UCSD-AML1 (cell line): ENCODE measurements at regions not wholly inside any gene's neighbourhood (a gene's known extent, or its start where the extent isn't known, plus 50 kb on each side); places are given as distances from the start of the nearest gene placed in this dataset.

Experiments used
- DNase-seq: peaks from one replicate; lab custom pipeline; 2025; ENCODE audit not compliant: unreplicated experiment; lab: John Stamatoyannopoulos, UW

- DNase-seq = no peak
These were observed 173.9 kb upstream of the B3GAT1 start for GRCh38 chr11:134585666-134586610.

GRCh38 chr11:134584706-134585445 is 172.8 kb upstream of the B3GAT1 start:
- peak; percentile 43 for DNase-seq

GRCh38 chr11:134584001-134584561 is 172.0 kb upstream of the B3GAT1 start:
- no peak for DNase-seq

GRCh38 chr11:134583397-134583990 is 171.5 kb upstream of the B3GAT1 start:
- DNase-seq = no peak

- DNase-seq = no peak
These were observed 170.7 kb upstream of the B3GAT1 start for GRCh38 chr11:134582770-134583095.

GRCh38 chr11:134581966-134582769 is 170.1 kb upstream of the B3GAT1 start:
- no peak for DNase-seq

- no peak for DNase-seq
These were observed 169.1 kb upstream of the B3GAT1 start for GRCh38 chr11:134581121-134581626.

- DNase-seq = no peak
These were observed 168.6 kb upstream of the B3GAT1 start for GRCh38 chr11:134580610-134580975.

GRCh38 chr11:134579724-134580609 is 167.9 kb upstream of the B3GAT1 start:
- no peak for DNase-seq

GRCh38 chr11:134578807-134579723 is 167.0 kb upstream of the B3GAT1 start:
- no peak for DNase-seq

- DNase-seq = no peak
These were observed 165.8 kb upstream of the B3GAT1 start for GRCh38 chr11:134577751-134578395.

GRCh38 chr11:134576721-134577171 is 164.7 kb upstream of the B3GAT1 start:
- no peak for DNase-seq

GRCh38 chr11:134576286-134576685 is 164.2 kb upstream of the B3GAT1 start:
- no peak for DNase-seq

- DNase-seq = no peak
These were observed 163.6 kb upstream of the B3GAT1 start for GRCh38 chr11:134575504-134576230.

- DNase-seq = no peak
These were observed 162.9 kb upstream of the B3GAT1 start for GRCh38 chr11:134574947-134575346.

GRCh38 chr11:134574425-134574824 is 162.4 kb upstream of the B3GAT1 start:
- no peak for DNase-seq

- no peak for DNase-seq
These were observed 161.8 kb upstream of the B3GAT1 start for GRCh38 chr11:134573857-134574256.
